Breast epithelium (tissue), 4 donors: ENCODE measurements at regions not wholly inside any gene's neighbourhood (a gene's known extent, or its start where the extent isn't known, plus 50 kb on each side); places are given as distances from the start of the nearest gene placed in this dataset.

Experiments
- DNase-seq, 2 donors: peaks; one replicate each; pipeline ENCODE4 v3.0.0-alpha.2; 2019; ENCODE audit warnings: low spot score in 2 of 2
- H3K27ac ChIP-seq, 2 donors: fragments of 200-600 bp; sonication (generic) in 1 of 2; one replicate each; pipeline ENCODE4 v1.5.1; 2016 to 2019; ENCODE audit warnings: mild to moderate bottlenecking in 1 of 2
- H3K27me3 ChIP-seq, 2 donors: fragments of 200-600 bp; sonication (generic) in 1 of 2; one replicate each; pipeline versions ENCODE4 v1.5.1 to v1.6.0; 2017 to 2019; ENCODE audit warnings: control low read depth in 1 of 2, mild to moderate bottlenecking in 1 of 2
- H3K36me3 ChIP-seq: fragments of 200-600 bp; one replicate; pipeline ENCODE4 v1.5.1; 2019
- H3K4me1 ChIP-seq, 2 donors: fragments of 200-600 bp; sonication (generic); one replicate each; pipeline ENCODE4 v1.5.1; 2016 to 2019; ENCODE audit warnings: control low read depth in 1 of 2
- H3K4me3 ChIP-seq, 3 donors: fragments of 200-600 bp; sonication (generic); 1 replicate in 2 of 3; 2 replicates in 1 of 3; pipeline ENCODE4 v1.5.1; 2016 to 2019; ENCODE audit warnings: mild to moderate bottlenecking in 3 of 3, moderate library complexity in 2 of 3
- H3K9me3 ChIP-seq, 2 donors: fragments of 200-600 bp; sonication (generic) in 1 of 2; one replicate each; pipeline ENCODE4 v1.5.1; 2016 to 2019; ENCODE audit warnings: control low read depth in 1 of 2
- CTCF ChIP-seq, 3 donors: fragments of 450-650 bp; IDR thresholded peaks; one replicate each; pipeline ENCODE4 v1.5.1; 2016 to 2017; ENCODE audit warnings: antibody characterized with exemption in 3 of 3, mild to moderate bottlenecking in 3 of 3, moderate library complexity in 3 of 3
- POLR2A ChIP-seq: fragments of 450-650 bp; IDR thresholded peaks from one replicate; pipeline ENCODE4 v1.6.1; 2016; ENCODE audit warnings: antibody characterized with exemption, mild to moderate bottlenecking, moderate library complexity
- POLR2AphosphoS5 ChIP-seq, 3 donors: sonication (generic); formaldehyde crosslinking; IDR thresholded peaks; one replicate each; pipeline ENCODE4 v1.6.1; 2017; ENCODE audit warnings: antibody characterized with exemption in 3 of 3
- intact Hi-C: fragments of 100-400 bp; cut with DNase I; formaldehyde crosslinking; loops from one replicate; pipeline ENCODE4 v1.15.1; 2023; ENCODE audit warnings: low total_unique reads

DNA sequence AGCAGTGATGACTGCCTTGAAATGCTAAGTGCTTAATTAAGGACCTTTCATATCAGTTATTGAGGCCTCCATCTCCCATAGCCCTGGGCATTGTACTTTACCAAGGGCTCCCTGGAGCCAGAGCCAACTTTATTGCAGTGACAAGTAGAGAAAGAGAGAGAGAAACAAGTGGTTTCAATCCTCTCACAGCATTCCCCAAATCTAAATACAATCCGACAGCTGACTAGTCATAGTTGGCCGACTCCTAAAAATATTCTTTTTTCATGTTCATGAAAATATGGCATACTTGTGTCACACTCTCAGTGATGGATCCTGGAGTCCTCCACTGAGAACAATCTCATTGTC is 127.0 kb upstream of the TFAP2D start:
- Histone ChIP-seq H3K36me3 (no peaks in the 10 kb centered on the region), H3K4me3 (no peak overlapping the region)
- TF ChIP-seq POLR2AphosphoS5 (IDR thresholded peaks at IDR 0.05) (no peak), POLR2A (no peak), CTCF (IDR thresholded peaks at IDR 0.05) (no peak)

GRCh38 chr6:50589751-50590470 is 123.4 kb upstream of the TFAP2D start:
- intact Hi-C loops, result no loop called here
- TF ChIP-seq POLR2A, result no peak
- TF ChIP-seq CTCF (IDR thresholded peaks at IDR 0.05), result no peak
- TF ChIP-seq POLR2AphosphoS5 (IDR thresholded peaks at IDR 0.05), result no peak
- H3K27me3 ChIP-seq, result no peaks in the 10 kb centered on the region
- H3K27ac ChIP-seq, result no peak overlapping the region
- H3K36me3 ChIP-seq, result no peaks in the 10 kb centered on the region
- no peak for DNase-seq
- no peaks in the 10 kb centered on the region for H3K9me3 ChIP-seq
- H3K4me3 ChIP-seq, result no peak overlapping the region
- H3K4me1 ChIP-seq, result no peaks in the 10 kb centered on the region

More for the DNA sequence above, 127.0 kb upstream of the TFAP2D start:
- no peaks in the 10 kb centered on the region for H3K9me3 ChIP-seq
- no peaks in the 10 kb centered on the region for H3K4me1 ChIP-seq
- H3K27me3 ChIP-seq, result no peaks in the 10 kb centered on the region
- H3K27ac ChIP-seq, result no peak overlapping the region
- intact Hi-C loops, result no loop called here
- no peak for DNase-seq

DNA sequence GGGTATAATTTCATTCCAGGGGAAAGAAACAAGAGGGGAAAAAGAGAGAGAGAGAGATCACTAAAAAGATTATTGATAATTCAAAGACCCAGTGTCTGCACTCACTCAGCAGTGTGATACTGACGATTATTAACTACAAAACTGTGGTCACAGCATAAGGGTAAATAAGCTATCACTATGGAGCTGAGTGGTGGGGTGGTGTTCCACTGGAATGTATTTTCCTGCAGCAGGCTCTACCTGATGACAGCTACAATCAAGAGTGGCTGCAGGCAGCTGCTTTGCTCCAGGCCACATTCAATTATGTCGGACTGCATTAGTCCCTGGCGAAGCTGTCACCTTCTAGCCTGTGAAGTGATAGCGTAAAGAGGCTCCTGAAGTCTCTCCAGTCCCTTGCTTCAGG is 122.2 kb upstream of the TFAP2D start:
- Histone ChIP-seq H3K4me1 (no peaks in the 10 kb centered on the region), H3K36me3 (no peaks in the 10 kb centered on the region), H3K27ac (no peak overlapping the region), H3K27me3 (no peaks in the 10 kb centered on the region), H3K9me3 (no peaks in the 10 kb centered on the region), H3K4me3 (no peak overlapping the region)
- TF ChIP-seq CTCF (IDR thresholded peaks at IDR 0.05) (no peak), POLR2AphosphoS5 (IDR thresholded peaks at IDR 0.05) (no peak), POLR2A (no peak)
- intact Hi-C loops, result no loop called here
- no peak for DNase-seq

DNA sequence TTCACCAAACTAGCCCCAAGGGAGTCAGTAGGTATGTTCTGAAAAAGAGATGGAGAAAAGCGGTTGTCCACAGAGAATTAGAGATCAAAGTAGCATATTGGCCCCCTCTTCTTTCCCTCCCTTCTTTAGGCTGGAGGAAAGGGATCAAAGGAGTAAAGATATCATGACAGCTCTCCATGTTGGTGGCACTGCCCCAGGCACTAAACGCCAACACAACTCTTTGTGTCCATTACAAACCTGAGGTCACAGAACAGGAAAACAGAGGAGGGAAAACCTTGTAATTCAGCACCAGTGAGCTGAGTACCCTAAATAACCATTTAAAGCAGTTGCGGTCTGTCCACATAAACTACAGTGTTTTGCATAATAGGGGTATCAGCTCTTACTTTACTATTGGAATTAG is 113.0 kb upstream of the TFAP2D start:
- Histone ChIP-seq H3K9me3 (no peaks in the 10 kb centered on the region), H3K4me1 (no peaks in the 10 kb centered on the region), H3K27ac (no peak overlapping the region), H3K36me3 (no peaks in the 10 kb centered on the region), H3K4me3 (no peak overlapping the region), H3K27me3 (no peaks in the 10 kb centered on the region)
- intact Hi-C loops, result no loop called here
- DNase-seq, result no peak
- TF ChIP-seq POLR2AphosphoS5 (IDR thresholded peaks at IDR 0.05) (no peak), CTCF (IDR thresholded peaks at IDR 0.05) (no peak), POLR2A (no peak)

DNA sequence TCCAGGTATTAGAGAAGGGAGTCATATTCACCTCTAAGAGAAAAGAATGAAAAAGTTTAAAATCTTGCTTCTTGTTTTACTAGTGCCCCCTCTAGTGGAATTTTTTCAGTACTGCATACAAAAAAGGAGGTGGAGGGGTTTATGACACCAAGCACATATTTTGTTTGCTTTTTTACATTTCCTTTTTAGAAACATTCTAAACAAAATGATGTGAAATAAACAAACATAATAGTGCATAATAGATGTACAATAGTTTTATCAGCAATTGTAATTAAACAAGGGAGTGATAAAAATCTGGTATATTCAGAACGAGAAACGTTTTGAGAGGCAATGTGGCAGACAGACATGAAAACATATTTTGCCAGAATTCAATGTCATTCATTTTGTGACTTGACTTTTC is 111.0 kb upstream of the TFAP2D start:
- intact Hi-C loops, result no loop called here
- no peaks in the 10 kb centered on the region for H3K27me3 ChIP-seq
- no peaks in the 10 kb centered on the region for H3K36me3 ChIP-seq
- H3K9me3 ChIP-seq, result no peaks in the 10 kb centered on the region
- no peaks in the 10 kb centered on the region for H3K4me1 ChIP-seq
- no peak for DNase-seq
- TF ChIP-seq POLR2AphosphoS5 (IDR thresholded peaks at IDR 0.05), result no peak
- peak; percentile 42 to 58 (median 49) for TF ChIP-seq CTCF (IDR thresholded peaks at IDR 0.05)
- no peak for TF ChIP-seq POLR2A
- H3K27ac ChIP-seq, result no peak overlapping the region
- no peak overlapping the region for H3K4me3 ChIP-seq
